ENCODE measurements at regions not wholly inside any gene's neighbourhood (a gene's known extent, or its start where the extent isn't known, plus 50 kb on each side); places are given as distances from the start of the nearest gene placed in this dataset.

DNA sequence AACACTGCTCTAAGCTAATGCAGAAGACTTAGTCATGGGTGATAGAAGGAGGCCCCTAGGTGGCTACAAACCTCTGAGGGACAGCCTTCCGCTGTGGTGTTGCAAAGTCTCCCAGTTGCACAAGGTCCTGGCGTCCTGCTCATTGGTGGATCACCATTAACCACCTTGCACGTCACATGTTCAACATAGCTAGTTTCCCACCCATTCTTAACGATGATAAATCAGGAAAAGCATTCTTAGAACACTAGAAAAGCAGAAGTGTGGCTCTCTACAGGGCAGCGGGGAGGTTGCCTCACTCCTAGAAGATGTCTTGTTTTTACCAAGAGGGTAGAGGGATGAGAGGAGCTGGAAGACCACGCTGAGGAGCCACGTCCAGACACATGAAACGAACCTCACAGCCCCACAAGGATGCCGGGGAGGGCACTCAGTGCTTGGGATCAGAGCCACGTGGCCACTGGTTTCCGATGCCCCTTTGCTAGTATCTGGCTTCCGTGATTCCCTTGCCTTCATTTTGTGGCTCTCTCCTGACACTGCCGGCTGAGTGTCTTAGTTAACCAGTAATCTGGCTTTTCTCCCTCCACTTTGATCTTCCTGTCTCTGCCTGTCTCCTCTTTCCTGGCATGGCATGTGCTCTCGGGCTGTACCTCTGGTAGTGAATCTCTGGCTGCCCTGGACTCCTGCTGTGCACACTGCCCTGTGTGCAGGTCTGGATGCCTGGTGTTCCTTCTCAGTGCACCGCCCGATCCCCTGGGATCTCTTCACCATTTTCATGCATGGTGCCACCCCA, 91.4 kb upstream of the NEDD9 start (continued):
- no peak for TF ChIP-seq PPARG (CRISPR knock-in tag; conservative IDR thresholded peaks at IDR 0.05)
- peak; percentile 21; the same call in 1 of the 2 replicates for TF ChIP-seq ZNF652 (CRISPR knock-in tag; IDR thresholded peaks at IDR 0.05; ENCODE audit: borderline replicate concordance, low read depth)
- peak; percentile 83; the same call in 1 of the 2 replicates for TF ChIP-seq SALL2 (CRISPR knock-in tag; IDR thresholded peaks at IDR 0.05)
- TF ChIP-seq, protein P1, sequence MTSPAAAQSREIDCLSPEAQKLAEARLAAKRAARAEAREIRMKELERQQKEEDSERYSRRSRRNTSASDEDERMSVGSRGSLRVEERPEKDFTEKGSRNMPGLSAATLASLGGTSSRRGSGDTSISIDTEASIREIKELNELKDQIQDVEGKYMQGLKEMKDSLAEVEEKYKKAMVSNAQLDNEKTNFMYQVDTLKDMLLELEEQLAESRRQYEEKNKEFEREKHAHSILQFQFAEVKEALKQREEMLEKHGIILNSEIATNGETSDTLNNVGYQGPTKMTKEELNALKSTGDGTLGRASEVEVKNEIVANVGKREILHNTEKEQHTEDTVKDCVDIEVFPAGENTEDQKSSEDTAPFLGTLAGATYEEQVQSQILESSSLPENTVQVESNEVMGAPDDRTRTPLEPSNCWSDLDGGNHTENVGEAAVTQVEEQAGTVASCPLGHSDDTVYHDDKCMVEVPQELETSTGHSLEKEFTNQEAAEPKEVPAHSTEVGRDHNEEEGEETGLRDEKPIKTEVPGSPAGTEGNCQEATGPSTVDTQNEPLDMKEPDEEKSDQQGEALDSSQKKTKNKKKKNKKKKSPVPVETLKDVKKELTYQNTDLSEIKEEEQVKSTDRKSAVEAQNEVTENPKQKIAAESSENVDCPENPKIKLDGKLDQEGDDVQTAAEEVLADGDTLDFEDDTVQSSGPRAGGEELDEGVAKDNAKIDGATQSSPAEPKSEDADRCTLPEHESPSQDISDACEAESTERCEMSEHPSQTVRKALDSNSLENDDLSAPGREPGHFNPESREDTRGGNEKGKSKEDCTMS (CRISPR knock-in tag; conservative IDR thresholded peaks at IDR 0.05) = no peak
- TF ChIP-seq ZBTB8A (CRISPR knock-in tag; IDR thresholded peaks at IDR 0.05; ENCODE audit: borderline replicate concordance, low read depth) = no peak
- TF ChIP-seq CCAR2 (optimal IDR thresholded peaks at IDR 0.05; ENCODE audit: low read depth, low read length) = no peak
- peak; percentile 73 for TF ChIP-seq BCL6 (CRISPR knock-in tag; IDR thresholded peaks at IDR 0.05)
- no peak for TF ChIP-seq ZNF629 (CRISPR knock-in tag; conservative IDR thresholded peaks at IDR 0.05)
- peak; percentile 34; the same call in 1 of the 3 replicates for TF ChIP-seq MXI1 (IDR thresholded peaks at IDR 0.05; ENCODE audit: borderline replicate concordance, low read depth, low read length)
- peak; percentile 63; the same call in 1 of the 2 replicates for TF ChIP-seq SIX1 (CRISPR knock-in tag; IDR thresholded peaks at IDR 0.05; ENCODE audit: borderline replicate concordance)
- peak; percentile 80 for TF ChIP-seq RXRB (CRISPR knock-in tag; IDR thresholded peaks at IDR 0.05; ENCODE audit: borderline replicate concordance)
- TF ChIP-seq ZNF232 (CRISPR knock-in tag; IDR thresholded peaks at IDR 0.05; ENCODE audit: borderline replicate concordance) = peak; percentile 97
- no peak for TF ChIP-seq POLR2AphosphoS2 (IDR thresholded peaks at IDR 0.05; ENCODE audit: low read depth, low read length)
- no peak; the same call in 1 of the 2 replicates for TF ChIP-seq ZBTB7A (CRISPR knock-in tag; IDR thresholded peaks at IDR 0.05)
- 0 out of 2 replicates have a peak, but pooled peaks have one; percentile 58 for TF ChIP-seq ZNF354B (CRISPR knock-in tag; IDR thresholded peaks at IDR 0.05)
- no peak for TF ChIP-seq NFIC (IDR thresholded peaks at IDR 0.05; ENCODE audit: low read length)
- peak; percentile 55 for TF ChIP-seq KDM2A (CRISPR knock-in tag; IDR thresholded peaks at IDR 0.05; ENCODE audit: borderline replicate concordance, low read depth)
- TF ChIP-seq, protein P2, sequence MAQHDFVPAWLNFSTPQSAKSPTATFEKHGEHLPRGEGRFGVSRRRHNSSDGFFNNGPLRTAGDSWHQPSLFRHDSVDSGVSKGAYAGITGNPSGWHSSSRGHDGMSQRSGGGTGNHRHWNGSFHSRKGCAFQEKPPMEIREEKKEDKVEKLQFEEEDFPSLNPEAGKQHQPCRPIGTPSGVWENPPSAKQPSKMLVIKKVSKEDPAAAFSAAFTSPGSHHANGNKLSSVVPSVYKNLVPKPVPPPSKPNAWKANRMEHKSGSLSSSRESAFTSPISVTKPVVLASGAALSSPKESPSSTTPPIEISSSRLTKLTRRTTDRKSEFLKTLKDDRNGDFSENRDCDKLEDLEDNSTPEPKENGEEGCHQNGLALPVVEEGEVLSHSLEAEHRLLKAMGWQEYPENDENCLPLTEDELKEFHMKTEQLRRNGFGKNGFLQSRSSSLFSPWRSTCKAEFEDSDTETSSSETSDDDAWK (CRISPR knock-in tag; IDR thresholded peaks at IDR 0.05) = no peak
- TF ChIP-seq, protein P3, sequence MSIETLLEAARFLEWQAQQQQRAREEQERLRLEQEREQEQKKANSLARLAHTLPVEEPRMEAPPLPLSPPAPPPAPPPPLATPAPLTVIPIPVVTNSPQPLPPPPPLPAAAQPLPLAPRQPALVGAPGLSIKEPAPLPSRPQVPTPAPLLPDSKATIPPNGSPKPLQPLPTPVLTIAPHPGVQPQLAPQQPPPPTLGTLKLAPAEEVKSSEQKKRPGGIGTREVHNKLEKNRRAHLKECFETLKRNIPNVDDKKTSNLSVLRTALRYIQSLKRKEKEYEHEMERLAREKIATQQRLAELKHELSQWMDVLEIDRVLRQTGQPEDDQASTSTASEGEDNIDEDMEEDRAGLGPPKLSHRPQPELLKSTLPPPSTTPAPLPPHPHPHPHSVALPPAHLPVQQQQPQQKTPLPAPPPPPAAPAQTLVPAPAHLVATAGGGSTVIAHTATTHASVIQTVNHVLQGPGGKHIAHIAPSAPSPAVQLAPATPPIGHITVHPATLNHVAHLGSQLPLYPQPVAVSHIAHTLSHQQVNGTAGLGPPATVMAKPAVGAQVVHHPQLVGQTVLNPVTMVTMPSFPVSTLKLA (IDR thresholded peaks at IDR 0.05) = peak; percentile 44; the same call in 1 of the 2 replicates
- TF ChIP-seq, protein P4, sequence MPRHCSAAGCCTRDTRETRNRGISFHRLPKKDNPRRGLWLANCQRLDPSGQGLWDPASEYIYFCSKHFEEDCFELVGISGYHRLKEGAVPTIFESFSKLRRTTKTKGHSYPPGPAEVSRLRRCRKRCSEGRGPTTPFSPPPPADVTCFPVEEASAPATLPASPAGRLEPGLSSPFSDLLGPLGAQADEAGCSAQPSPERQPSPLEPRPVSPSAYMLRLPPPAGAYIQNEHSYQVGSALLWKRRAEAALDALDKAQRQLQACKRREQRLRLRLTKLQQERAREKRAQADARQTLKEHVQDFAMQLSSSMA (CRISPR knock-in tag; IDR thresholded peaks at IDR 0.05) = peak; percentile 45
- TF ChIP-seq, protein P5, sequence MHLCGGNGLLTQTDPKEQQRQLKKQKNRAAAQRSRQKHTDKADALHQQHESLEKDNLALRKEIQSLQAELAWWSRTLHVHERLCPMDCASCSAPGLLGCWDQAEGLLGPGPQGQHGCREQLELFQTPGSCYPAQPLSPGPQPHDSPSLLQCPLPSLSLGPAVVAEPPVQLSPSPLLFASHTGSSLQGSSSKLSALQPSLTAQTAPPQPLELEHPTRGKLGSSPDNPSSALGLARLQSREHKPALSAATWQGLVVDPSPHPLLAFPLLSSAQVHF (CRISPR knock-in tag; IDR thresholded peaks at IDR 0.05) = peak; percentile 87; the same call in 1 of the 2 replicates
- TF ChIP-seq TEAD2 (CRISPR knock-in tag; IDR thresholded peaks at IDR 0.05) = no peak
- TF ChIP-seq U2AF2 (IDR thresholded peaks at IDR 0.05; ENCODE audit: low read depth, low read length) = no peak
- 0 out of 2 replicates have a peak, but pooled peaks have one; percentile 37 for TF ChIP-seq KMT2B (CRISPR knock-in tag; IDR thresholded peaks at IDR 0.05)

Measured in HepG2 (cell line).